HG02759 (cell line): ENCODE measurements at regions not wholly inside any gene's neighbourhood (a gene's known extent, or its start where the extent isn't known, plus 50 kb on each side); places are given as distances from the start of the nearest gene placed in this dataset.

Experiments used
- ATAC-seq: cut with Tn5 transposase; IDR thresholded peaks from one replicate; pipeline ENCODE4 v1.9.1; 2021; ENCODE audit warnings: mild to moderate bottlenecking, moderate library complexity; ENCODE audit not compliant: unreplicated experiment

GRCh38 chr7:17212188-17212587 is 86.3 kb upstream of the AHR start:
- no peak for ATAC-seq

- ATAC-seq: no peak
Observed at GRCh38 chr7:17227766-17228490, 70.5 kb upstream of the AHR start.

- no peak for ATAC-seq
Observed at GRCh38 chr7:17229228-17229627, 69.2 kb upstream of the AHR start.

- no peak for ATAC-seq
Observed at GRCh38 chr7:17230099-17230807, 68.2 kb upstream of the AHR start.

GRCh38 chr7:17233603-17234002 is 64.8 kb upstream of the AHR start:
- ATAC-seq: no peak

GRCh38 chr7:17234030-17234397 is 64.4 kb upstream of the AHR start:
- ATAC-seq: peak; percentile 60

GRCh38 chr7:17234398-17235031 is 63.9 kb upstream of the AHR start:
- ATAC-seq: peak; percentile 97

- ATAC-seq: no peak
Observed at GRCh38 chr7:17236171-17236570, 62.3 kb upstream of the AHR start.

GRCh38 chr7:17236603-17237002 is 61.8 kb upstream of the AHR start:
- ATAC-seq: no peak

GRCh38 chr7:17239046-17239445 is 59.4 kb upstream of the AHR start:
- ATAC-seq: no peak

GRCh38 chr7:17239683-17240521 is 58.5 kb upstream of the AHR start:
- no peak for ATAC-seq

- no peak for ATAC-seq
Observed at GRCh38 chr7:17242504-17242903, 55.9 kb upstream of the AHR start.

- ATAC-seq: no peak
Observed at GRCh38 chr7:17244786-17245185, 53.7 kb upstream of the AHR start.

- no peak for ATAC-seq
Observed at GRCh38 chr7:17247357-17247756, 51.1 kb upstream of the AHR start.

GRCh38 chr7:17248527-17248926 is 49.9 kb upstream of the AHR start:
- no peak for ATAC-seq
